Ishikawa (cell line): ENCODE measurements at regions not wholly inside any gene's neighbourhood (a gene's known extent, or its start where the extent isn't known, plus 50 kb on each side); places are given as distances from the start of the nearest gene placed in this dataset.

ENCODE experiments used
- CEBPB ChIP-seq: IDR thresholded peaks from 2 replicates; pipeline ENCODE4 v1.6.1; 2012
- CREB1 ChIP-seq: IDR thresholded peaks from 2 replicates; pipeline ENCODE4 v1.6.1; 2012; ENCODE audit warnings: low read depth
- EP300 ChIP-seq: IDR thresholded peaks from 2 replicates; pipeline ENCODE4 v1.6.1; 2012; ENCODE audit warnings: borderline replicate concordance
- FOXM1 ChIP-seq: IDR thresholded peaks from 2 replicates; pipeline ENCODE4 v1.6.1; 2012; ENCODE audit warnings: low read depth, borderline replicate concordance
- MAX ChIP-seq: IDR thresholded peaks from 2 replicates; pipeline ENCODE4 v1.6.1; 2012
- NFIC ChIP-seq: IDR thresholded peaks from 2 replicates; pipeline ENCODE4 v1.6.1; 2012
- TAF1 ChIP-seq: IDR thresholded peaks from 2 replicates; pipeline ENCODE4 v1.6.1; 2012; ENCODE audit warnings: low read depth, mild to moderate bottlenecking
- TCF12 ChIP-seq: IDR thresholded peaks from 2 replicates; pipeline ENCODE4 v1.6.1; 2012; ENCODE audit warnings: low read depth
- TEAD4 ChIP-seq: IDR thresholded peaks from 2 replicates; pipeline ENCODE4 v1.6.1; 2012
- USF1 ChIP-seq: IDR thresholded peaks from 2 replicates; pipeline ENCODE4 v1.6.1; 2012
- YY1 ChIP-seq: IDR thresholded peaks from 2 replicates; pipeline ENCODE4 v1.6.1; 2012; ENCODE audit warnings: low read depth
- ZBTB7A ChIP-seq: IDR thresholded peaks from 2 replicates; pipeline ENCODE4 v1.6.1; 2012; ENCODE audit warnings: low read depth
- TF ChIP-seq, protein P1 (sequence below): IDR thresholded peaks from 2 replicates; pipeline ENCODE4 v1.6.1; 2012; ENCODE audit warnings: low read depth, mild to moderate bottlenecking

- TF ChIP-seq YY1, result no peak
- TF ChIP-seq, protein P1, sequence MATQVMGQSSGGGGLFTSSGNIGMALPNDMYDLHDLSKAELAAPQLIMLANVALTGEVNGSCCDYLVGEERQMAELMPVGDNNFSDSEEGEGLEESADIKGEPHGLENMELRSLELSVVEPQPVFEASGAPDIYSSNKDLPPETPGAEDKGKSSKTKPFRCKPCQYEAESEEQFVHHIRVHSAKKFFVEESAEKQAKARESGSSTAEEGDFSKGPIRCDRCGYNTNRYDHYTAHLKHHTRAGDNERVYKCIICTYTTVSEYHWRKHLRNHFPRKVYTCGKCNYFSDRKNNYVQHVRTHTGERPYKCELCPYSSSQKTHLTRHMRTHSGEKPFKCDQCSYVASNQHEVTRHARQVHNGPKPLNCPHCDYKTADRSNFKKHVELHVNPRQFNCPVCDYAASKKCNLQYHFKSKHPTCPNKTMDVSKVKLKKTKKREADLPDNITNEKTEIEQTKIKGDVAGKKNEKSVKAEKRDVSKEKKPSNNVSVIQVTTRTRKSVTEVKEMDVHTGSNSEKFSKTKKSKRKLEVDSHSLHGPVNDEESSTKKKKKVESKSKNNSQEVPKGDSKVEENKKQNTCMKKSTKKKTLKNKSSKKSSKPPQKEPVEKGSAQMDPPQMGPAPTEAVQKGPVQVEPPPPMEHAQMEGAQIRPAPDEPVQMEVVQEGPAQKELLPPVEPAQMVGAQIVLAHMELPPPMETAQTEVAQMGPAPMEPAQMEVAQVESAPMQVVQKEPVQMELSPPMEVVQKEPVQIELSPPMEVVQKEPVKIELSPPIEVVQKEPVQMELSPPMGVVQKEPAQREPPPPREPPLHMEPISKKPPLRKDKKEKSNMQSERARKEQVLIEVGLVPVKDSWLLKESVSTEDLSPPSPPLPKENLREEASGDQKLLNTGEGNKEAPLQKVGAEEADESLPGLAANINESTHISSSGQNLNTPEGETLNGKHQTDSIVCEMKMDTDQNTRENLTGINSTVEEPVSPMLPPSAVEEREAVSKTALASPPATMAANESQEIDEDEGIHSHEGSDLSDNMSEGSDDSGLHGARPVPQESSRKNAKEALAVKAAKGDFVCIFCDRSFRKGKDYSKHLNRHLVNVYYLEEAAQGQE, result no peak
- TF ChIP-seq ZBTB7A, result no peak
- TF ChIP-seq MAX, result no peak
- no peak for TF ChIP-seq EP300
- TF ChIP-seq TAF1, result no peak
- TF ChIP-seq CREB1, result no peak
- TF ChIP-seq NFIC, result no peak
- no peak for TF ChIP-seq CEBPB
- no peak for TF ChIP-seq TEAD4
- no peak for TF ChIP-seq FOXM1
- TF ChIP-seq TCF12, result no peak
- no peak for TF ChIP-seq USF1
Measured at GRCh38 chr22:27625769-27626674, 175.5 kb downstream of the MN1 start.
